ENCODE measurements at regions not wholly inside any gene's neighbourhood (a gene's known extent, or its start where the extent isn't known, plus 50 kb on each side); places are given as distances from the start of the nearest gene placed in this dataset.

GRCh38 chr2:216925636-216926366 lies 65.9 kb upstream of the TNP1 start (continued):
- TF ChIP-seq SKIL (IDR thresholded peaks at IDR 0.05; ENCODE audit: low read depth, poor library complexity, severe bottlenecking): no peak
- no peak for TF ChIP-seq HSF1 (IDR thresholded peaks at IDR 0.05; ENCODE audit: low read depth, low read length)
- TF ChIP-seq CUX1 (IDR thresholded peaks at IDR 0.05; ENCODE audit: insufficient replicate concordance, low read depth, low read length): no peak
- TF ChIP-seq TBL1XR1 (IDR thresholded peaks at IDR 0.05; ENCODE audit: low read depth, low read length): no peak
- TF ChIP-seq SREBF2 (IDR thresholded peaks at IDR 0.05; ENCODE audit: low read length): no peak
- TF ChIP-seq SP1 (IDR thresholded peaks at IDR 0.05; ENCODE audit: low read depth, low read length): no peak
- TF ChIP-seq HDGF (IDR thresholded peaks at IDR 0.05): no peak

Data from GM12878 (cell line).